SJSA1 (cell line): ENCODE measurements at regions not wholly inside any gene's neighbourhood (a gene's known extent, or its start where the extent isn't known, plus 50 kb on each side); places are given as distances from the start of the nearest gene placed in this dataset.

ENCODE experiments used
- DNase-seq, 2 experiments: peaks; one replicate each; pipeline ENCODE4 v3.0.0-alpha.2; 2015 to 2020; ENCODE audit warnings: low spot score in 2 of 2, low read depth in 1 of 2
- H3K27ac ChIP-seq: fragments of 250-450 bp; sonication (Bioruptor Pico); 2 replicates; pipeline ENCODE4 v1.5.1; 2020; ENCODE audit warnings: mild to moderate bottlenecking, moderate library complexity
- H3K27me3 ChIP-seq: fragments of 250-450 bp; sonication (Bioruptor Pico); replicated peaks from 2 replicates; pipeline ENCODE4 v1.5.1; 2020; ENCODE audit warnings: mild to moderate bottlenecking, moderate library complexity
- H3K36me3 ChIP-seq: fragments of 250-450 bp; sonication (Bioruptor Pico); 2 replicates; pipeline ENCODE4 v1.5.1; 2020; ENCODE audit warnings: mild to moderate bottlenecking
- H3K4me1 ChIP-seq: fragments of 250-450 bp; sonication (Bioruptor Pico); replicated peaks from 2 replicates; pipeline ENCODE4 v1.6.1; 2021; ENCODE audit warnings: mild to moderate bottlenecking
- H3K4me3 ChIP-seq: fragments of 250-450 bp; sonication (Bioruptor Pico); 2 replicates; pipeline ENCODE4 v1.5.1; 2020; ENCODE audit warnings: mild to moderate bottlenecking
- H3K9me3 ChIP-seq: fragments of 250-450 bp; sonication (Bioruptor Pico); replicated peaks from 2 replicates; pipeline ENCODE4 v1.5.1; 2020; ENCODE audit warnings: mild to moderate bottlenecking

DNA sequence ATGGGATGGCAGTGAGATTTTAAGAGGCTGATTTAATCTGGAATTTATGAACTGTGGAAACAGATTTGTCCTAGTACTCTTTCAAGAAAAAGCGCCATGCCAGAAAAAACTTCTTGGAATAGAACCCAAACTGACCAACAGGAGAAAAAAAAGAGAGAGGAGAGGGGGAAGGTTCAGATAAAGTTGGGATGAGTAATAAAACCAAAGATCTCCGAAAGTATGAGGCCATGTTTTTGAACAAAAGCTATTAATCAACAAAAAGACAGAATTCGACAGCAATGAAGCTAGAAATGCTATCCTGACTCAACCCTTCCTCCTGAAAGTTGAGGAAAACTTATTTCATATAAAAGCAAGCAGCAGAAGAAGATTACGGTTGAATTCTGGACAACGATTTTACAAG is 135.5 kb downstream of the CEMIP2 start:
- no peaks in the 10 kb centered on the region for H3K36me3 ChIP-seq
- no peak for DNase-seq
- H3K27ac ChIP-seq = no peak overlapping the region
- no peaks in the 10 kb centered on the region for H3K27me3 ChIP-seq
- no peaks in the 10 kb centered on the region for H3K4me1 ChIP-seq
- no peaks in the 10 kb centered on the region for H3K9me3 ChIP-seq
- no peak overlapping the region for H3K4me3 ChIP-seq

DNA sequence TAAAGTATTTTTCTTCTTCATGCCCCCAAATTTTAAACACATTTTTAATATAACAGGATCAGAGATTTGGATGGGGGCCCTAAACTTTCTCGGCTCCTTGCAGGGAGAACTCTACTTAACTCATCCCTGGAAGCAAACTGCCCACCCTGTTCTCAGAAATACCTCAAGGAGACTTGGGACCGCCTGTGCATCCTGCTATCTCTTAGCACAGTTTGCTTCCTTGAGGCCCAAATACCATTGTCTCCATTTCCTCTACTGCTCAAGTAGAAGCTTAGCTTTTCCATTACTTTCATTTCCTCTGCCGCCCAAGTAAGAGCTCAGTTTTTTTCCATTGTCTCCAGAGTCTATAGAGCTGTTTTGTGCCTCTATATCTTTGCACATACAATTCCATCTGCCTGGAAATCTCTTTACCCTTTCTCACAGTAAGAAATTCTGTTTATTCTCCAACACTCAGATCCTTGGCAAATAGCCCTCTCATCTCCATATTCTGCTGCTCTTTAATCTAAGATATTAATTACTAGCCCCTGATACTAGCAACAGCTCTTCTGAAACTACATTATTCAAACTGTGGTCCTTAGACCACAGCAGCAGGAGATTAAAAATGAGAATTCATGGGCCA is 137.8 kb downstream of the CEMIP2 start:
- Histone ChIP-seq H3K27me3 (no peaks in the 10 kb centered on the region), H3K27ac (no peak overlapping the region), H3K9me3 (no peaks in the 10 kb centered on the region)

DNA sequence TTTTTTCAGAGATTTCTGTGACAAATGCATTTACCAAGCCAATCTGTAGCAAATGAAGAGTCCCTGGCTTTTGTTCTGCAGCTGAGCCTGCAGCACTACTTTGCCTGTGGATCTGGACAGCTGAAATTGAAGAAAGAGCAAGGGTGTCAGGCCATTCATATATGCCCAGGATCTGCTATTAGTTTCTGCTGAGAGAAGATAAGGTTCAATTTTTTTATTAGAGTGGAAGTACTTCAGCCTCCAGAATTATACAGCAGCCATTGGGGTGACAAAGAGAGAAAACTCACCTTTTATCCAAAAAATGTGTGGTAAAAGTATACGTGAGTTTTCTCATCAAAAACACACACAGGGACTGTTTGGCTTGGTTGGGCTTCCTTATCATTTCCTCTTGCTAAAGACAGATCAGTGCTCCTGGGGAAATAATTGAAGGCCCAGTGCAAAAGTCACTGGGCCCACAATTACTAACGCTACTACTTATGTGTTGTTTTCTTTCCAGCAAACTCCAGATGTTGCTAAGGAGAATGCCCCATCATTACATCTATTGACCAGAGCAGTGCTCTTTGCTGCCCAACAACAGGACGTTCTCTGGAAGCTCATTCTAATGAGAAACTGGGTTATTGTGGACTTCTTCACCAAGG is 138.6 kb downstream of the CEMIP2 start:
- Histone ChIP-seq H3K27me3 (no peaks in the 10 kb centered on the region), H3K27ac (no peak overlapping the region), H3K4me1 (no peaks in the 10 kb centered on the region), H3K9me3 (no peaks in the 10 kb centered on the region), H3K36me3 (no peaks in the 10 kb centered on the region), H3K4me3 (no peak overlapping the region)
- DNase-seq = no peak

More for the DNA sequence above, 137.8 kb downstream of the CEMIP2 start:
- Histone ChIP-seq H3K4me1 (no peaks in the 10 kb centered on the region), H3K4me3 (no peak overlapping the region), H3K36me3 (no peaks in the 10 kb centered on the region)
- DNase-seq = no peak

DNA sequence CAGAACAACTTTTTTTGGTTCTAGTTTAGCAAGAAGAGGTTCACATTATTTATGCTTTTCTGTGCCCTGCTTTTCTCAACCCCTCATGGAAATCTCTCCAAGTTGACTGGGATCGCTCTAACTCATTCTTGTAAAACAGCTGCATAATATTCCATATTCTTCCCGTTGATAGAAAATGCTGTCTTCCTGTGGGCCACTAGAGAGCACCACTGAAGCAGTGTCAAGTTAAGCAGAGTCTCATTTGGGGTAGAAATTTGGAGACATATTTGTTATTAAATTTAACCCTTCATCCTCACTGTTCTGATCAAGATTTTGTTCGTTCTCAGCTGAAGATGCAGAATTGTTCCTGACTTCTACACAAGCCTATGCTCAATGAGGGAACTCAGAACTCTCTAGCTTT is 140.1 kb downstream of the CEMIP2 start:
- no peak for DNase-seq
- no peaks in the 10 kb centered on the region for H3K27me3 ChIP-seq
- no peak overlapping the region for H3K27ac ChIP-seq
- H3K4me3 ChIP-seq = no peak overlapping the region
- H3K36me3 ChIP-seq = no peaks in the 10 kb centered on the region
- no peaks in the 10 kb centered on the region for H3K4me1 ChIP-seq
- no peaks in the 10 kb centered on the region for H3K9me3 ChIP-seq

DNA sequence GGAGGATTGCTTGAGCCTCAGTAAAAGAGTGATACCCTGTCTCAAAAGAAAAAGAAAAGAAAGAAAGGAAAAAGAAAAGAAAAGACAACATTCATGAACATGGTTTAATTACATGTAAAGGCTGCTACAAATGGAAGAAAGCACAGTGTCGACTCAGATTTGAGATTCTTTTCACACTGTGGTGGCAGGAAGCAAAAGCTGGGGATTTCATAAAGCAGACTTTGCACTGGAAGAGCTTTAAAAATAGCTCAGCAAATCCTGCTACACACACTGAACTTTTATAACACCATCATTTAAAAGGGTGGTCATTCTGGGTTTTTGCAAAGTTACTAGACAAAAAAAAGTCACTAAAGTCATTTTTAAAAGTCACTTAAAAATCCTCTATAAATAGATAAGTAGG is 140.8 kb downstream of the CEMIP2 start:
- H3K27me3 ChIP-seq = no peaks in the 10 kb centered on the region
- no peak overlapping the region for H3K27ac ChIP-seq
- no peak for DNase-seq
- H3K36me3 ChIP-seq = no peaks in the 10 kb centered on the region
- H3K4me3 ChIP-seq = no peak overlapping the region
- no peaks in the 10 kb centered on the region for H3K4me1 ChIP-seq
- no peaks in the 10 kb centered on the region for H3K9me3 ChIP-seq

DNA sequence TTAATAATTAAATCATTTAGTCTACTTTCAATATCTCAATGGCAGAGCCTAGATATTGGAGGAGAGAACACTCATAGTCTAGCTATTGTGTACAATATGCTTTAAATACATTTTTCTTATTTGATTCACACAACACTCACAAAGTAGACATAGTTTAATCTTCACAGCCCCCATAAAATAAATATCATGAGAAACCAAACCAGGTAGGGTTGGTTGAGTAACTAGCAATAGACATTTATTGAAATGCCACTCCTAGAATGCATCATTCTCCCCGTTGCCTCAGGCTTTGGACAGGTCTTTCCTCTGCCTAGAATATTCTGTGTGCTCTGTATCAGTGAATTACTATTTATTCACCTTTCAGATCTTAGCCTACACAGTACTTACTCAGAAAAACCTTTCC is 141.9 kb downstream of the CEMIP2 start:
- Histone ChIP-seq H3K27ac (no peak overlapping the region), H3K27me3 (no peaks in the 10 kb centered on the region), H3K9me3 (no peaks in the 10 kb centered on the region), H3K4me1 (no peaks in the 10 kb centered on the region), H3K4me3 (no peak overlapping the region), H3K36me3 (no peaks in the 10 kb centered on the region)
- no peak for DNase-seq

DNA sequence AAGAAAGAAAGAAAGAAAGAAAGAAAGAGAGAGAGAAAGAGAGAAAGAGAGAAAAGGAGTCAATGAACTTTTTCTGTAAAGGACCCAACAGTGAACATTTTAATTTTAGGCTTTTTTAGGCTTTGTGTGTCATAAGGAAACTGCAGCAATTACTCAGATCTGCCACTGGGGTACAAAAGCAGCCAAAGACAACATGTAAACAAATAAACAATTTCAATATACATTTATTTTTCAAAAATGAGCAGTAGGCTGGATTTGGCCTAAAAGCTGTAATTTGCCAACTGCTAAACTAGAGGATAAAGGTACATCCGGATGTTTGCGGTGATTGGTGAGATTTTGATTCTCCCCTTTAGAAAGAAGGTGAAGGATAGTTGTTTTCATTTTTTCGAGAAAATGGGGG is 143.6 kb downstream of the CEMIP2 start:
- no peak overlapping the region for H3K4me3 ChIP-seq
- no peaks in the 10 kb centered on the region for H3K9me3 ChIP-seq
- H3K27me3 ChIP-seq = no peaks in the 10 kb centered on the region
- H3K27ac ChIP-seq = no peak overlapping the region
- no peaks in the 10 kb centered on the region for H3K36me3 ChIP-seq
- no peak for DNase-seq
- H3K4me1 ChIP-seq = no peaks in the 10 kb centered on the region

DNA sequence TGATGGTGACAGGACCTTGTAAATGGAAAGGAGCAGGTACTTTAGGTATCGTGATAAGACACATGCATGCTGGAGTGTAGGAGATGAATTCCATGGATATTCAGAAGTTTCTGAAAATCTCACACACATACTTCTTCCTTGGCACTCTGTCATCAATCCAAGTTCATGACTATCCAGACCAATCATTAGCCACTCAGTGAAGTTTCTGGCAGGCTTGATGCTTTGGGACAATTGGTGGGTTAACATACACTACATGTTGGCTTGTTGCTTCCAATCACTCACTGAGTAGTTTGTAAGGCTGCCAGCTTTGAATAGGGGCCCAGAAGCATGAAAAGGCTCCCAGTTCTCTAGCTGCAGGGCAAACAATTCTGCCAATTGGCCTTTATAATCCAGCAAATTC is 147.6 kb downstream of the CEMIP2 start:
- no peaks in the 10 kb centered on the region for H3K4me1 ChIP-seq
- no peak overlapping the region for H3K27ac ChIP-seq
- no peaks in the 10 kb centered on the region for H3K9me3 ChIP-seq
- no peaks in the 10 kb centered on the region for H3K36me3 ChIP-seq
- no peak overlapping the region for H3K4me3 ChIP-seq
- no peaks in the 10 kb centered on the region for H3K27me3 ChIP-seq
- no peak for DNase-seq

DNA sequence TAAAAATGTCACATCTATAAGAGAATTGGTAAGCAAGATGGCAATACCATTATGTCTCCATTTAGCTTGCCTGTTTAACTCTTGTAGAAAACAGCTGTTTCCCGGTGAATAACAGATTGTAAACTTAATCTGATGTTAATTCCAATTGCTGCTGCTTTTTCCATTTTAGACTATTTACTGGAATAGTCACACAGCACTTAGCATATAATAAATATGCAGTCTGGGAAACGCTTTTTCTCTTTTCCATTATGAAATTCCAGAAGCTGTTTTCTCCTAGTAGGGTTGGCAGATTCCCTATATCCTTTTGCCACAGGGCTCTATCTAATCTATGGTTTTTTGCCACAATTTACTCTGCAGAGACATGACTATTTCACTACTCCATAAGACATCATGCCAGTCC is 148.0 kb downstream of the CEMIP2 start:
- no peak for DNase-seq
- H3K27me3 ChIP-seq = no peaks in the 10 kb centered on the region
- no peaks in the 10 kb centered on the region for H3K9me3 ChIP-seq
- no peak overlapping the region for H3K4me3 ChIP-seq
- H3K27ac ChIP-seq = no peak overlapping the region
- no peaks in the 10 kb centered on the region for H3K36me3 ChIP-seq
- H3K4me1 ChIP-seq = no peaks in the 10 kb centered on the region

DNA sequence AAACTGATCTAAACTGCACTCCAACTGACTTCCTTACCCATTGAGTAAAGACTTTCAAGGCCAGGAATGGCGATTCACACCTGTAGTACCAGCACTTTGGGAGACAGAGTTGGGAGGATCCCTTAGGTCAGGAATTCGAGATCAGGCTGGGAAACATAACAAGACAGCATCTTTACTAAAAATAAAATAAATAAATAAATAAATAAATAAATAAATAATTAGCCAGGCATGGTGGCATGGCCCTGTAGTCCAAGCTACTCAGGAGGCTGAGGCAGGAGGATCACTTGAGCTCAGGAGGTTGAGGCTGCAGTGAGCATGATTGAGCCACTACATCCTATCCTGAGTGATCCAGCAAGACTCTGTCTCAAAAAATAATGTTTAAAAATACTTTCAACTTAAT is 148.4 kb downstream of the CEMIP2 start:
- DNase-seq = no peak
- Histone ChIP-seq H3K9me3 (no peaks in the 10 kb centered on the region), H3K4me3 (no peak overlapping the region), H3K36me3 (no peaks in the 10 kb centered on the region), H3K27ac (no peak overlapping the region), H3K27me3 (no peaks in the 10 kb centered on the region), H3K4me1 (no peaks in the 10 kb centered on the region)

DNA sequence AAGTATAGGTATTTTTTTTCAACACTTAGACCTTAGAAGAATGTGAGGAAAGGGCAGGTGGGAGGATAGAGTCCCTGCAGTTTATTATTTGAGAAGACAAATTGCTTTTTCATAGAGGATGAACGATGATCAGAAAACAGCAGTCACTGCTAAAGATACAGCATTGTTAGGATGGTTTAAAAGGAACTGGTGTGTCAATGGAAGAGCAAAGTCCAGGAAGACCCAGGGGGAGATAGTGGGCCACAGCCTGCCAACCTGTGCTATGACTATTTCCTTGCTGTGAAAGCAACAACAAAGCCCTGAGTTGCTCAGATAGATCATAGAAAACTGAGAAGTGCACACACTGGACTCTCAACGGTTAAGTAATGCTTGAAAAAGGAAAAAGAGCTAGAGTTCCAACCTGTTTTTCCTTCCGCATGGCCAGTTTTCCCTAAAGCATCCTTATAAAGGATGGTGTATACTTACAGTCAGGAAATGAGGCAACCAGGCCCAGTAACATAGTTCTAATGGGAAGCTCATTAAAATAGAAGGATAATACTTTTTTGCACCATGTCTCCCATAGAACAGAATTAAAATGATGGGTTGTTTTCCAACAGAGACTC is 153.8 kb downstream of the CEMIP2 start:
- Histone ChIP-seq H3K27me3 (no peaks in the 10 kb centered on the region), H3K27ac (no peak overlapping the region), H3K4me3 (no peak overlapping the region), H3K36me3 (no peaks in the 10 kb centered on the region), H3K4me1 (0 out of 2 replicates have a peak, but pooled peaks cover 2% of the 10 kb centered on the region), H3K9me3 (no peaks in the 10 kb centered on the region)
- DNase-seq = no peak

DNA sequence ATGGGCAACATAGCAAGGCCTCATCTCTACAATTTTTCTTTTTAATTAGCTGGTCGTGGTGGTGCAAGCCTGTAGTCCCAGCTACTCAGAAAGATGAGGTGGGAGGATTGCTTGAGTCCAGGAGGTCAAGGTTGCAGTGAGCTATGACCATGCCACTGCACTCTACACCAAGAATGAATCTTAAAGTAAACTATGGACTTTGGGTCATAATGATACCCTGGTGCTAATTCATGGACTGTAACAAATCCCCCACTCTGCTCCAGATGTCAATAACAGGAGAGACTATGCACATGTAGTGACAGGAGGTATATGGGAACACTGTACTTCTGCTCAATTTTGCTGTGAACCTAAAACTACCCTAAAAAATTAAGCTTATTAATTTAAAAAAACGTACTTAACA is 155.4 kb downstream of the CEMIP2 start:
- no peak for DNase-seq
- Histone ChIP-seq H3K4me3 (no peak overlapping the region), H3K27ac (no peak overlapping the region), H3K36me3 (no peaks in the 10 kb centered on the region), H3K27me3 (no peaks in the 10 kb centered on the region), H3K9me3 (no peaks in the 10 kb centered on the region), H3K4me1 (peaks cover 17% of the 10 kb centered on the region)

DNA sequence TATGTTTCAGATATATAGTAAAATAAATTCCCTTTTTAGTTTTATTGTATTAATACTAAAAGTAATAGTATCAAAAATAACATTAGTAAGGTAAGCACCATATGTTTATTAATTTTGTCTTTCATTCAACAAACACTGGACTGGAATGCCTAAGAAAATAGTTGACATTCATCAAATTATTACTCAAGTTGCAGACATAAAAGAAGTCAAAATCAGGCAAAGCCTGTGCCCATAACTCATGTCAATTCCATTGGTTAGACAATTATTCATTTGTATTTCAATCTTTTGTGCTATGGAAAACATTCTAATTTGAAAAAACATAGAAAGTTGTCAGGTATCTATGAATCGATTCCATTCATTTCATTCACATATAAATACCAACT is 158.9 kb downstream of the CEMIP2 start:
- H3K27ac ChIP-seq = peak overlapping the region; percentile 26; the same call in 1 of the 2 replicates
- no peaks in the 10 kb centered on the region for H3K9me3 ChIP-seq
- H3K4me3 ChIP-seq = no peak overlapping the region
- peaks cover 20% of the 10 kb centered on the region for H3K4me1 ChIP-seq
- no peaks in the 10 kb centered on the region for H3K36me3 ChIP-seq
- no peak for DNase-seq
- no peaks in the 10 kb centered on the region for H3K27me3 ChIP-seq

DNA sequence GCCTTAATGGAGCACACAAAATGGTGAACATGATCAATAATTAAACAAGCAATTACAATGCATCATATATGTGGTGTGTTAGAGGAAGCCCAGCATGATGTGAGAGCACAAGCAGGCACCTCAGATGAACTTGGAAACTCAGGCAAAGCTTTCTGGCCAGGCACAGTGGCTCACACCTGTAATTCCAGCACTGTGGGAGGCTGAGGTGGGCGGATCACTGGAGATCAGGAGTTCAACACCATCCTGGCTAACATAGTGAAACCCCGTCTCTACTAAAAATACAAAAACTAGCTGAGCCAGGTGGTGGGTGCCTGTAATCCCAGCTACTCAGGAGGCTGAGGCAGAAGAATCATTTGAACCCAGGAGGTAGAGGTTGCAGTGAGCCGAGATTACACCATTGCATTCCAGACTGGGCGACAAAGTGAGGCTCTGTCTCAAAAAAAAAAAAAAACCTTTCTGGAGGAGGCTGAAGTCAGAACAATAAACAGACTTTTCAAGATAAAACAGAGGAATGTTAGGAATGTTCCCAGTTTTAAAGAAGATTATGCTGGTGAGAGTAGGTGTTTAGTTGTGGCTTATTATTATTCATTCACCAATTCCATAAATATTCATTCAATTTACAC is 159.4 kb downstream of the CEMIP2 start:
- H3K27me3 ChIP-seq = no peaks in the 10 kb centered on the region
- peaks cover 20% of the 10 kb centered on the region for H3K4me1 ChIP-seq
- peak in 1 of 2 experiments; percentile 73 for DNase-seq
- H3K27ac ChIP-seq = peak overlapping the region; percentile 26; the same call in 1 of the 2 replicates
- no peaks in the 10 kb centered on the region for H3K9me3 ChIP-seq
- H3K36me3 ChIP-seq = no peaks in the 10 kb centered on the region
- H3K4me3 ChIP-seq = no peak overlapping the region
